Peyer's patch (tissue), 4 donors: ENCODE measurements at regions not wholly inside any gene's neighbourhood (a gene's known extent, or its start where the extent isn't known, plus 50 kb on each side); places are given as distances from the start of the nearest gene placed in this dataset.

Experiments used
- POLR2A ChIP-seq, 2 donors: fragments of 450-650 bp; IDR thresholded peaks; one replicate each; pipeline ENCODE4 v1.5.1; 2017; ENCODE audit warnings: antibody characterized with exemption in 2 of 2, mild to moderate bottlenecking in 2 of 2, moderate library complexity in 2 of 2
- TF ChIP-seq, protein P1 (sequence below), 6 experiments: fragments of 450-650 bp in 4 of 6; fragments of 200-600 bp in 2 of 6; sonication (generic) in 1 of 6; IDR thresholded peaks; one replicate each; pipeline ENCODE4 v1.5.1; 2017 to 2019; ENCODE audit warnings: antibody characterized with exemption in 6 of 6, mild to moderate bottlenecking in 3 of 6, moderate library complexity in 1 of 6

DNA sequence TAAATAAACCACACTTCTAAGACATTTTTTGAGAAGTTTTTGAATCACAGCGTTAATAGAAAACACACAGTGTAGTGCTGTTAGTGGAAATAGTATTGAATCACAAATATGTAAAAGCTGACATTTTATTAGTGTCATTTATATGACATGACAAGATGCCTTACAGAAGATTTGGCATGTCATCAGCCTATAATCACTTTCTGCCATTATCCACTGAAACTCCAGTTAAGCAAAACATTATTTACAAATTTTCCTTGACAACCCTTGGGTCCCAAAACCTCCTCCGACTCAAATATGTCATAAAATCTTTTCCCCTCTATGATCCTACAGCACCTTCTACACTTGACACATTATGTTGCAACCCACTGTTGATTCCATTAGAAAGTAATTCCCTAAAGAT, 376.9 kb upstream of the LRFN5 start:
- no peak for TF ChIP-seq POLR2A (IDR thresholded peaks at IDR 0.05)
- TF ChIP-seq, protein P1, sequence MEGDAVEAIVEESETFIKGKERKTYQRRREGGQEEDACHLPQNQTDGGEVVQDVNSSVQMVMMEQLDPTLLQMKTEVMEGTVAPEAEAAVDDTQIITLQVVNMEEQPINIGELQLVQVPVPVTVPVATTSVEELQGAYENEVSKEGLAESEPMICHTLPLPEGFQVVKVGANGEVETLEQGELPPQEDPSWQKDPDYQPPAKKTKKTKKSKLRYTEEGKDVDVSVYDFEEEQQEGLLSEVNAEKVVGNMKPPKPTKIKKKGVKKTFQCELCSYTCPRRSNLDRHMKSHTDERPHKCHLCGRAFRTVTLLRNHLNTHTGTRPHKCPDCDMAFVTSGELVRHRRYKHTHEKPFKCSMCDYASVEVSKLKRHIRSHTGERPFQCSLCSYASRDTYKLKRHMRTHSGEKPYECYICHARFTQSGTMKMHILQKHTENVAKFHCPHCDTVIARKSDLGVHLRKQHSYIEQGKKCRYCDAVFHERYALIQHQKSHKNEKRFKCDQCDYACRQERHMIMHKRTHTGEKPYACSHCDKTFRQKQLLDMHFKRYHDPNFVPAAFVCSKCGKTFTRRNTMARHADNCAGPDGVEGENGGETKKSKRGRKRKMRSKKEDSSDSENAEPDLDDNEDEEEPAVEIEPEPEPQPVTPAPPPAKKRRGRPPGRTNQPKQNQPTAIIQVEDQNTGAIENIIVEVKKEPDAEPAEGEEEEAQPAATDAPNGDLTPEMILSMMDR (IDR thresholded peaks at IDR 0.05) = no peak
